Activated T-helper 2 cell treated with anti-CD3 and anti-CD28 coated beads, Interferon-gamma antibody, Interleukin-2, Interleukin-4, amounts not matched to agents 10 μg/mL and 5 μg/mL and 100 μg/mL, durations not matched to agents 14 hours and 24 hours and 36 hours (primary cell): ENCODE measurements at regions not wholly inside any gene's neighbourhood (a gene's known extent, or its start where the extent isn't known, plus 50 kb on each side); places are given as distances from the start of the nearest gene placed in this dataset.

Source experiments
- DNase-seq: peaks from one replicate; pipeline ENCODE4 v3.0.0; 2021; ENCODE audit warnings: low spot score
- H3K27ac Mint-ChIP-seq: one replicate; pipeline ENCODE4 v1.8.0; 2021; ENCODE audit warnings: mixed read lengths
- H3K27me3 Mint-ChIP-seq: one replicate; pipeline ENCODE4 v1.8.0; 2021; ENCODE audit warnings: low read depth, mixed read lengths
- H3K36me3 Mint-ChIP-seq: one replicate; pipeline ENCODE4 v1.8.0; 2021; ENCODE audit warnings: low read depth, mixed read lengths
- H3K4me1 Mint-ChIP-seq: one replicate; pipeline ENCODE4 v1.8.0; 2021; ENCODE audit warnings: low read depth, mixed read lengths
- H3K4me3 Mint-ChIP-seq: one replicate; pipeline ENCODE4 v1.8.0; 2021; ENCODE audit warnings: low read depth, mild to moderate bottlenecking, moderate library complexity, mixed read lengths
- H3K9me3 Mint-ChIP-seq: one replicate; pipeline ENCODE4 v1.8.0; 2021; ENCODE audit warnings: mixed read lengths
- intact Hi-C: fragments of 100-400 bp; cut with micrococcal nuclease; formaldehyde crosslinking; loops from one replicate; pipeline ENCODE4 v1.15.1; 2023

GRCh38 chrX:43313035-43313434 is 343.1 kb upstream of the MAOA start:
- Mint-ChIP-seq H3K27me3 (no peaks in the 10 kb centered on the region), H3K4me3 (no peak overlapping the region), H3K36me3 (no peaks in the 10 kb centered on the region), H3K4me1 (no peaks in the 10 kb centered on the region), H3K9me3 (no peaks in the 10 kb centered on the region), H3K27ac (no peak overlapping the region)
- intact Hi-C loops: no loop called here
- no peak for DNase-seq

DNA sequence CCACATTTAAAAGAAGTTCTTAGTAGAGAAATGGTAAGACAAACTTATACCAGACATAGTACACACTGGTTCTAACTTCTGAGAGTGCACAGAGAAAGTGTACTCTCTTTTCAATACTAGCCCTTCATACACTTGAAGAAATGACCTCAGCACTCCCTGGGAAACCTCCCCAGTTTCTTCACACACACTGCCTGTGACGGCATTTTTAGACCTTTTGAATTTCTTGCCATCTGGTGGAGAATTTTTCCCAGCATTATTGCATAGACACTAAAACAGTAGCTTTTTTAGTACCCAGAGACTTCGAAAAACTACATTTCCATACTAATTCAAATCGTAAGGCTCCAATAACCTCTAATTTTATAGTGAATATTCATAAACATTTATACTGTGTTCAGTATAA is 341.6 kb upstream of the MAOA start:
- Mint-ChIP-seq H3K27ac (no peak overlapping the region), H3K9me3 (no peaks in the 10 kb centered on the region), H3K4me3 (no peak overlapping the region), H3K4me1 (no peaks in the 10 kb centered on the region), H3K36me3 (no peaks in the 10 kb centered on the region), H3K27me3 (no peaks in the 10 kb centered on the region)
- no peak for DNase-seq
- intact Hi-C loops: no loop called here

DNA sequence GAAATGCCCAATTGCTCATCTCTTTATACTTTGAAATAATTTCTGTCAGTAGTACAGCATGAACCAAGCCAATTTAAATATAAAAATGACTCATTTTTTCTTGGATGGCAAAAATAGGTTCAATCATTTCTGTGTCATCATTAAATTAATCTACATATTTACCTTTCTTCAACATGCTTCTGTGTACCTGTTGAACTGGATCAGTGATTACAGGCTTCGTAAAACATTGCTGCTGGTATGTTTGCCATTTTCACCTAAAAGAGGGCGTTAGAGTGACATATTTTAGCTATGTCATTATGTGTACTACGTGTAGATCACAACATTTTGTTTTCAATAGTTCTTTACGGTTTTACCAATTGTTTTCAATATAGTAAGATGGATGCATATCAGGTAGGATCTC is 340.5 kb upstream of the MAOA start:
- no peaks in the 10 kb centered on the region for H3K27me3 Mint-ChIP-seq
- no peak for DNase-seq

GRCh38 chrX:43316146-43316545 is 340.0 kb upstream of the MAOA start:
- no peak overlapping the region for H3K27ac Mint-ChIP-seq
- DNase-seq: no peak
- H3K27me3 Mint-ChIP-seq: no peaks in the 10 kb centered on the region
- no peak overlapping the region for H3K4me3 Mint-ChIP-seq
- intact Hi-C loops: no loop called here
- H3K36me3 Mint-ChIP-seq: no peaks in the 10 kb centered on the region
- no peaks in the 10 kb centered on the region for H3K9me3 Mint-ChIP-seq
- H3K4me1 Mint-ChIP-seq: no peaks in the 10 kb centered on the region

More for the DNA sequence above, 340.5 kb upstream of the MAOA start:
- H3K4me3 Mint-ChIP-seq: no peak overlapping the region
- intact Hi-C loops: no loop called here
- no peaks in the 10 kb centered on the region for H3K4me1 Mint-ChIP-seq
- no peak overlapping the region for H3K27ac Mint-ChIP-seq
- no peaks in the 10 kb centered on the region for H3K9me3 Mint-ChIP-seq
- no peaks in the 10 kb centered on the region for H3K36me3 Mint-ChIP-seq

GRCh38 chrX:43317378-43317777 is 338.7 kb upstream of the MAOA start:
- no peak for DNase-seq
- intact Hi-C loops: no loop called here
- Mint-ChIP-seq H3K9me3 (peaks cover 4% of the 10 kb centered on the region), H3K4me3 (no peak overlapping the region), H3K4me1 (no peaks in the 10 kb centered on the region), H3K27ac (no peak overlapping the region), H3K36me3 (no peaks in the 10 kb centered on the region), H3K27me3 (no peaks in the 10 kb centered on the region)

DNA sequence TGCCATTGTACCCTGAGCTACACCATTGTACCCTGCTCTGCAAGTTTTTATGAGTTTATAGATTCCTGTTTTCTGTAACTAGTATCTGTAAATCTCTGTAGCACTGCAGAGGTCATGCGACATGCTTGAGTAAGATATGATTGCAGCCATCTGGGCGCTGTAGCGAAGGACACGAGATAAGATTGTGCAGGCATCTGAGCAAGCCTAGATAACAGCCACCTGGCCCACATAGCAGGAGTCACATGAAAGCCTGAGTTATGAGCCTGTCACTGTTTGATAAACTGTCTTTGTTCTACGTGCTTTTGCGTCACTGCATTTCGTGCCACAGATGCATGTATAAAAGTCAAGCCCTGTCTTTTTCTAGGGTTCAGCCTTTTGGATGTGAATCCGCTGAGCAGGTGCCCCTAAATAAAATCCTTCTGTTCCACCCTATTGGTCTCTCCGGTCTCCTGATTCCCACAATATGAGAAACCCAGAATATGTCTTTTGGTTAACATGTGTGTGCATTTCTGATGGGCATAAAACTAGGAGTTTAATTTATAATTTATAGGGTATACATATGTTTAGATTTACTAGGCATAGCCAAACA is 327.6 kb upstream of the MAOA start:
- no peaks in the 10 kb centered on the region for H3K4me1 Mint-ChIP-seq
- H3K27ac Mint-ChIP-seq: no peak overlapping the region
- peaks cover 6% of the 10 kb centered on the region for H3K9me3 Mint-ChIP-seq
- no peak for DNase-seq
- intact Hi-C loops: no loop called here
- no peaks in the 10 kb centered on the region for H3K36me3 Mint-ChIP-seq
- H3K4me3 Mint-ChIP-seq: no peak overlapping the region
- H3K27me3 Mint-ChIP-seq: no peaks in the 10 kb centered on the region

GRCh38 chrX:43333543-43333942 is 322.6 kb upstream of the MAOA start:
- peaks cover 6% of the 10 kb centered on the region for H3K9me3 Mint-ChIP-seq
- no peaks in the 10 kb centered on the region for H3K36me3 Mint-ChIP-seq
- no peaks in the 10 kb centered on the region for H3K4me1 Mint-ChIP-seq
- H3K27ac Mint-ChIP-seq: no peak overlapping the region
- intact Hi-C loops: no loop called here
- H3K4me3 Mint-ChIP-seq: no peak overlapping the region
- no peak for DNase-seq
- no peaks in the 10 kb centered on the region for H3K27me3 Mint-ChIP-seq

DNA sequence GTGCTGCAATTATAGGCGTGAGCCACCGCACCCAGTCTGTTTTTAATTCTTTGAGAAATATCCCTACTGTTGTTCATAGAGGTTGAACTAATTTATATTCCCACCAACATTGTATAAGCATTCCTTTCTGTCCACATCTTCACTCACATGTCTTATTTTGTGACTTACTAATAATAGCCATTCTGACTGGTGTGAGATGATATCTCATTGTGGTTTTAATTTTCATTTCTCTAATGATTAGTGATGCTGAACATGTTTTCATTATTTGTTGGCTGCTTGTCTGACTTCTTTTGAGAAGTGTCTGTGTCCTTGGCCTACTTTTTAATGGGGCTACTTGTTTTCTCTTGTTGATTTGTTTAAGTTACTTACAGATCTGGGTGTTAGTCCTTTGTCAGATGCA is 310.9 kb upstream of the MAOA start:
- intact Hi-C loops: loop anchor here (10.0 kb wide), 1 partner anchor 410 kb away; no protein-coding TSS in a partner anchor
- Mint-ChIP-seq H3K9me3 (no peaks in the 10 kb centered on the region), H3K4me3 (no peak overlapping the region), H3K36me3 (no peaks in the 10 kb centered on the region), H3K27me3 (peaks cover 3% of the 10 kb centered on the region), H3K4me1 (peaks cover 8% of the 10 kb centered on the region), H3K27ac (no peak overlapping the region)
- no peak for DNase-seq

DNA sequence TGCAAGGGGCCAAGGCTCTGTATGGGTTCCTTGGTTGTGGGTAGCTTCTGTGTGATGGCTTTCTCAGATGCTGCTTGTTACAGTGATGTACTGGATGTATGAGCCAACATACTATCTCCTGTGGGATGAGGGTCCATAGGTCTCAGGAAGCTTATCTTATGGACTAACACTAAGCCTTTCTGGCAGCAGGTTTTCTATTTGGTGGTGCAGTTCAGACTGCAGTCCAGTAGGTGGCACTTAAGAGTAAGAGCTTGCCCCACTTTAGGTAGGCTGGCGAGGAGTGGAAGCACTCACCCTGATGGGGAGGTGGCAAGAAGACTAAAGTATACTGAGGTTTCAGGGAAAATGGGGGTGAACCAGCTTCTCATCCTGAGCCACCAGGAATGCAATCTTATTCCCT is 306.7 kb upstream of the MAOA start:
- DNase-seq: peak; percentile 8

DNA sequence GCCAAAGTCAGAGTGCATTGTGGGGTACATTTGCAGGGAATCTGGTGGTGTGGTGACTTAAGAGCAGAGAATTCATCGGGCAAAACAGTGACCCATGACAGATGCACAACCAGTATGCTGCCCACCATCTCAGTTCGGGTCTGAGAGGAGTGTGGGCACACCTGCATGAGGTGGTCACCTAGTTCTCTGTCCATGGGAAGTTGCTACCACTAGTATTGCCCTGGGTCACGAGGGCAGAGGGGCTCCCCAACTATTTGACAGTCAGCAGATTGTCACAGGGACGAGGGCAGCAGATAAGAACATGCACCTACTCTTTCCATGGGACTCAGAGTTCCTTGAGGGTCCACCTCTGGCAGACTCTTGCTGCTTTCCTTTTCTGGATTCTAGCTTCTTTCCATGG is 305.2 kb upstream of the MAOA start:
- H3K27me3 Mint-ChIP-seq: peaks cover 3% of the 10 kb centered on the region
- no peaks in the 10 kb centered on the region for H3K9me3 Mint-ChIP-seq
- H3K4me3 Mint-ChIP-seq: no peak overlapping the region
- no peak overlapping the region for H3K27ac Mint-ChIP-seq
- DNase-seq: no peak
- no peaks in the 10 kb centered on the region for H3K36me3 Mint-ChIP-seq
- intact Hi-C loops: no loop called here
- peaks cover 5% of the 10 kb centered on the region for H3K4me1 Mint-ChIP-seq

More for the DNA sequence above, 306.7 kb upstream of the MAOA start:
- Mint-ChIP-seq H3K36me3 (no peaks in the 10 kb centered on the region), H3K4me1 (peaks cover 7% of the 10 kb centered on the region), H3K4me3 (no peak overlapping the region), H3K27ac (no peak overlapping the region), H3K27me3 (peaks cover 3% of the 10 kb centered on the region), H3K9me3 (no peaks in the 10 kb centered on the region)
- intact Hi-C loops: loop anchor here (1.0 to 10.0 kb wide), 2 partner anchors 209 to 405 kb away; no protein-coding TSS in a partner anchor

DNA sequence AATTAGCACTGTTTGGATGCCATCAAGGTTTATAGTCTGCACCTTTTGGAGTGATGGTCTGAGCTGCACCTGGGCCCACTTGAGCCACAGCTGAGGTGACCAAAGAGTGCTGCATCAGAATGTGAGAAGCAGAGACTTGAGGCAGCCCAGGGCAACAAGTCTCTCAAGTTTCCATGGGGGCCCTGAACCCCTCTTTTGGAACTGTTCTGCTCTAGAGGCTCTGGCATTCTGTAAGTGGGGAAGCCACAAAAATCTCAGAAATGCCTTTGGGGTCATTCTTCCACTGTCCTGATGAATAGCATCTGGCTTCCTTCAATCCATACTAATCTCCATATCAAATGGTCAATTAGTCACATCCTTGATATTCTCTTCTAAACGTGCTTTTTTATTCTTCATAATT is 298.4 kb upstream of the MAOA start:
- Mint-ChIP-seq H3K27me3 (no peaks in the 10 kb centered on the region), H3K9me3 (no peaks in the 10 kb centered on the region), H3K4me1 (no peaks in the 10 kb centered on the region), H3K36me3 (no peaks in the 10 kb centered on the region), H3K4me3 (no peak overlapping the region), H3K27ac (no peak overlapping the region)
- no peak for DNase-seq
- intact Hi-C loops: no loop called here

DNA sequence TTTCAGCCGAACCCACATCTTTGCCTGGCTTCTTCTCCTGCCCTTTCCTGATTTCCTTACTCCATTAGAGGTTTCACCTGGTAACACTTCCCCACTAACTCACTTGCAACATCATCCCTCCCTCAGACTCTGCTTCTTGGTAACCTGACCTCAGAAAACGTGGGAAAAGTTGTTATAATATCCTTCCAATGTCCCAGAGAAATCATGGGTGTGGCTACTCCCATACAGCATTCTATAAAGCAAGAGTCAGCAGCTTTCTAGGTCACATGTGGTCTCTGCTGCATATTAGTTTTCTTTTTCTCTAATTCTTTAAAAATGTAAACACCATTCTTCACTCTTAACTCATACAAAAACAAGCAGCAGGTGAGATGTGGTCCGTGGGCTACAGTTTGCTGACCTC is 283.1 kb upstream of the MAOA start:
- no peak for DNase-seq
- intact Hi-C loops: no loop called here
- no peaks in the 10 kb centered on the region for H3K36me3 Mint-ChIP-seq
- H3K4me1 Mint-ChIP-seq: no peaks in the 10 kb centered on the region
- no peak overlapping the region for H3K4me3 Mint-ChIP-seq
- H3K27me3 Mint-ChIP-seq: no peaks in the 10 kb centered on the region
- H3K9me3 Mint-ChIP-seq: no peaks in the 10 kb centered on the region
- no peak overlapping the region for H3K27ac Mint-ChIP-seq

DNA sequence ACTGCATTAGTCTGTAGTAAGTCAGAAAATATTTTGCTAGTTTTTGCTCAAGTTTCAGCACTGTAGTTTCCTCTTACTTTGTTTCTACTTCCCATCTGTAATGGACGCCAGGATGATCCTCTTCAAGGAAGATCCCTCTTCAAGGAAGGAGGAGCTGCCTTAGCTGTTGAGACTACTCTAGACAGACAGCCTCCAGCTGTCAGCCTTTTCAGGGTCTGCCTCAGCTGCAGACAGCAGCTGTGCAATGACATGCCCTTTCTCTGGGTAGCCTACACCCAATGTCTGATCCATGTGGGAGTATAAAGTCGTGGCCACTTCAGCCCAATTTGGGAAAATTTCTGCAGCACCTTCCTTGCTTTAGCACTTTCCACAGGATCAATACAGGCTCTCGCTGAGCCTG is 281.0 kb upstream of the MAOA start:
- Mint-ChIP-seq H3K4me1 (no peaks in the 10 kb centered on the region), H3K36me3 (no peaks in the 10 kb centered on the region), H3K27me3 (no peaks in the 10 kb centered on the region), H3K9me3 (no peaks in the 10 kb centered on the region), H3K4me3 (no peak overlapping the region), H3K27ac (no peak overlapping the region)
- intact Hi-C loops: no loop called here
- DNase-seq: no peak

GRCh38 chrX:43380704-43381103 is 275.4 kb upstream of the MAOA start:
- Mint-ChIP-seq H3K4me1 (no peaks in the 10 kb centered on the region), H3K4me3 (no peak overlapping the region), H3K9me3 (no peaks in the 10 kb centered on the region), H3K27ac (no peak overlapping the region), H3K27me3 (no peaks in the 10 kb centered on the region), H3K36me3 (no peaks in the 10 kb centered on the region)
- intact Hi-C loops: no loop called here
- no peak for DNase-seq
